Suppressor macrophage (primary cell): ENCODE measurements at regions not wholly inside any gene's neighbourhood (a gene's known extent, or its start where the extent isn't known, plus 50 kb on each side); places are given as distances from the start of the nearest gene placed in this dataset.
"Not testable (repeated sequence)": the region's sequence is repeated elsewhere in the genome, so short reads cannot be mapped to it uniquely, and the experiment has no call there.

Experiments used
- DNase-seq, 4 experiments: peaks; one replicate each; pipeline ENCODE4 v3.0.0-alpha.2; 2020 to 2022

GRCh38 chr6:84348801-84349200, 121.4 kb upstream of the CEP162 start:
- DNase-seq, result no peak

- DNase-seq, result no peak
Observed at GRCh38 chr6:84346372-84346771, 118.9 kb upstream of the CEP162 start.

- DNase-seq, result no peak
Observed at GRCh38 chr6:84344005-84344404, 116.6 kb upstream of the CEP162 start.

GRCh38 chr6:84340422-84340821, 113.0 kb upstream of the CEP162 start:
- DNase-seq, result no peak

GRCh38 chr6:84333842-84334241, 106.4 kb upstream of the CEP162 start:
- DNase-seq, result no peak

- DNase-seq, result no peak
Observed at GRCh38 chr6:84332139-84333034, 104.9 kb upstream of the CEP162 start.

GRCh38 chr6:84330325-84330724, 102.9 kb upstream of the CEP162 start:
- DNase-seq, result no peak

GRCh38 chr6:84329516-84329915, 102.1 kb upstream of the CEP162 start:
- no peak for DNase-seq

- no peak for DNase-seq
Observed at GRCh38 chr6:84329077-84329476, 101.6 kb upstream of the CEP162 start.

GRCh38 chr6:84317463-84317862, 90.0 kb upstream of the CEP162 start:
- DNase-seq, result no peak

- DNase-seq, result no peak
Observed at GRCh38 chr6:84314377-84314898, 87.0 kb upstream of the CEP162 start.

- DNase-seq, result no peak
Observed at GRCh38 chr6:84309336-84309735, 81.9 kb upstream of the CEP162 start.

- DNase-seq, result no peak
Observed at GRCh38 chr6:84304881-84305280, 77.4 kb upstream of the CEP162 start.

- DNase-seq, result not testable (repeated sequence)
Observed at GRCh38 chr6:84291033-84291432, 63.6 kb upstream of the CEP162 start.

GRCh38 chr6:84284428-84285049, 57.1 kb upstream of the CEP162 start:
- peak in 2 of 4 experiments; percentile 5 to 7 for DNase-seq

GRCh38 chr6:84282550-84282949, 55.1 kb upstream of the CEP162 start:
- no peak for DNase-seq

GRCh38 chr6:84280639-84281038, 53.2 kb upstream of the CEP162 start:
- DNase-seq, result no peak

- no peak for DNase-seq
Observed at GRCh38 chr6:84280030-84280429, 52.6 kb upstream of the CEP162 start.

- DNase-seq, result no peak
Observed at GRCh38 chr6:84278321-84278998, 51.0 kb upstream of the CEP162 start.
